ENCODE measurements at regions not wholly inside any gene's neighbourhood (a gene's known extent, or its start where the extent isn't known, plus 50 kb on each side); places are given as distances from the start of the nearest gene placed in this dataset.
A peak's percentile ranks its signal among the peaks of the same experiment; 100 is the strongest.

DNA sequence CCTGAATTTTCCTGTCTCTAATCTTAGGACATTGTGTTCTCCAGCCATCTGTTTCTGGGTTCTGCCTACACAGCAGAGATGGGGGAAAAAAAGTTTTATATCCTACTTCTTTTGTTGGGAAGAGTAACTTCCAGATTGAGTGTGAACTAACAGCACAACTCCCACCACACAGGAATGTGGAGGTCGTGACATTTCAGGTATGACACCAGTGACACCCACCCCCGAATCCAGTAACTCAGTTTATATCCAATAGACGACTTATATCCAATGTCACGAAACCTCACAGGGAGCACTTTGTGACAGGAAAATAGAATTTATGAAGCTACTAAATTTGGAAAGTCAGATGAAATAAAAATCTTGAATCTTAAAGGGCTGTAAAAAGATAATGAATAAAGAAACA lies 211.9 kb upstream of the GRM3 start:
- H3K36me3 ChIP-seq (ENCODE audit: control insufficient read depth, insufficient read depth, low read length) = no peaks in the 10 kb centered on the region
- TF ChIP-seq EZH2 (IDR thresholded peaks at IDR 0.05; ENCODE audit: low read length, missing control alignments) (no peak), CTCF (conservative IDR thresholded peaks at IDR 0.05 in 1 of 2, IDR thresholded peaks at IDR 0.05 in 1 of 2; ENCODE audit: low read depth in 1 of 2, low read length in 2 of 2) (no peak)
- no peak overlapping the region for H3K27ac ChIP-seq (ENCODE audit: insufficient read depth, low read length)
- no peak for DNase-seq (ENCODE audit: low read depth in 2 of 2)
- H3K4me3 ChIP-seq (replicated peaks in 1 of 4; ENCODE audit: control extremely low read depth in 1 of 4, insufficient read depth in 1 of 4, low read depth in 3 of 4, low read length in 4 of 4) = no peak overlapping the region
- H3K9ac ChIP-seq (ENCODE audit: insufficient read depth, low read length) = no peak overlapping the region
- no peaks in the 10 kb centered on the region for H3K79me2 ChIP-seq (ENCODE audit: control insufficient read depth, insufficient read depth, low read length)
- H3K9me3 ChIP-seq (ENCODE audit: control insufficient read depth, insufficient read depth, low read depth, low read length) = no peaks in the 10 kb centered on the region
- no peak overlapping the region for H2AFZ ChIP-seq (ENCODE audit: low read length)
- H3K4me1 ChIP-seq (ENCODE audit: control insufficient read depth, extremely low read depth, insufficient read depth, low read length) = no peaks in the 10 kb centered on the region
- H3K4me2 ChIP-seq (ENCODE audit: extremely low read depth, insufficient read depth, low read length) = no peak overlapping the region
- H4K20me1 ChIP-seq (ENCODE audit: control insufficient read depth, extremely low read depth, insufficient read depth, low read length) = no peaks in the 10 kb centered on the region
- H3K27me3 ChIP-seq (ENCODE audit: control insufficient read depth, insufficient read depth, low read length) = no peaks in the 10 kb centered on the region

DNA sequence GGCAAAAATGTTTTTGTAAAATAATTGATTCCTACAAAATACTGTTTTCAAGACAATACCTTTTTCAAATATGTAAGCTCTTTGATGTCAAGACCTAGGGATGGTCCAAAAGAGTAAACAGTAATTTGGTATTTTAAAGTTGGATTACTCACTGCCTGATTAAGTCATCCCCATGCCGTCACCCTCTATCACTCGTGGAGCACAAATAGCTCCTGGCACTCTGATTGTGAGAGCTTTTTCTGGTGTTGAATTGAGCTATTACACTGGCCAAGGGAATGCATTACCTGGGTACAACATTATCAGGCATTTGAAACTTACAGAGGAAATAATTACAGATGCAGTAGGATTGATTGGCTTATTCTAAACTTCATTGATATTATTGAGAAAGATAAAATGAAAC lies 231.9 kb upstream of the GRM3 start:
- no peak for TF ChIP-seq EZH2 (IDR thresholded peaks at IDR 0.05; ENCODE audit: low read length, missing control alignments)
- TF ChIP-seq CTCF (conservative IDR thresholded peaks at IDR 0.05 in 1 of 2, IDR thresholded peaks at IDR 0.05 in 1 of 2; ENCODE audit: low read depth in 1 of 2, low read length in 2 of 2) = no peak

DNA sequence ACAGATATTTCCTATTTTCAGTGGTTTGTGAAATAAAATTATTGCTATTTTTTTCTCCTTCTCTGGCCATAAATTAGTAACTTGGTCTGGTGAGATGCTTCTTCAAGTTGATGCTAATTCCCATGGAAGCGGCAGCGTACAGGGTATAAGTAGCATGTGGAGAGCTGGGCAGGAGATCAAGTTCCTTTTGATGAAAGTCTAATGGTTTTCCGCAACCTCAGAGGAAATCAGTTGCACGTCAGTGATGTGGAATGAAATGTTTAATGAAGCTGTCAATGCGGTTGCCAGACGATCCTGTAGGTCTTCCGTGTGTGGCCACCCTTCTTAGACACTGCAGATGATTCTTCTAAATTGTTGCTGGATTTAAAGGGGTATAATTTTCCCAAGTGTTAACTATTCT lies 236.4 kb upstream of the GRM3 start:
- Histone ChIP-seq H3K27me3 (ENCODE audit: control insufficient read depth, insufficient read depth, low read length) (no peaks in the 10 kb centered on the region), H4K20me1 (ENCODE audit: control insufficient read depth, extremely low read depth, insufficient read depth, low read length) (no peaks in the 10 kb centered on the region), H3K9ac (ENCODE audit: insufficient read depth, low read length) (no peak overlapping the region), H2AFZ (ENCODE audit: low read length) (no peak overlapping the region), H3K9me3 (ENCODE audit: control insufficient read depth, insufficient read depth, low read depth, low read length) (no peaks in the 10 kb centered on the region), H3K27ac (ENCODE audit: insufficient read depth, low read length) (no peak overlapping the region), H3K79me2 (ENCODE audit: control insufficient read depth, insufficient read depth, low read length) (no peaks in the 10 kb centered on the region), H3K4me2 (ENCODE audit: extremely low read depth, insufficient read depth, low read length) (no peak overlapping the region), H3K4me3 (replicated peaks in 1 of 4; ENCODE audit: control extremely low read depth in 1 of 4, insufficient read depth in 1 of 4, low read depth in 3 of 4, low read length in 4 of 4) (no peak overlapping the region), H3K4me1 (ENCODE audit: control insufficient read depth, extremely low read depth, insufficient read depth, low read length) (no peaks in the 10 kb centered on the region), H3K36me3 (ENCODE audit: control insufficient read depth, insufficient read depth, low read length) (no peaks in the 10 kb centered on the region)
- TF ChIP-seq CTCF (conservative IDR thresholded peaks at IDR 0.05 in 1 of 2, IDR thresholded peaks at IDR 0.05 in 1 of 2; ENCODE audit: low read depth in 1 of 2, low read length in 2 of 2) = no peak
- no peak for TF ChIP-seq EZH2 (IDR thresholded peaks at IDR 0.05; ENCODE audit: low read length, missing control alignments)
- peak; percentile 1 to 77 for DNase-seq (ENCODE audit: low read depth in 2 of 2)

More for the DNA sequence above, 231.9 kb upstream of the GRM3 start:
- no peak overlapping the region for H2AFZ ChIP-seq (ENCODE audit: low read length)
- H3K4me1 ChIP-seq (ENCODE audit: control insufficient read depth, extremely low read depth, insufficient read depth, low read length) = no peaks in the 10 kb centered on the region
- no peak overlapping the region for H3K27ac ChIP-seq (ENCODE audit: insufficient read depth, low read length)
- no peaks in the 10 kb centered on the region for H4K20me1 ChIP-seq (ENCODE audit: control insufficient read depth, extremely low read depth, insufficient read depth, low read length)
- no peak overlapping the region for H3K9ac ChIP-seq (ENCODE audit: insufficient read depth, low read length)
- no peaks in the 10 kb centered on the region for H3K9me3 ChIP-seq (ENCODE audit: control insufficient read depth, insufficient read depth, low read depth, low read length)
- H3K4me2 ChIP-seq (ENCODE audit: extremely low read depth, insufficient read depth, low read length) = no peak overlapping the region
- H3K36me3 ChIP-seq (ENCODE audit: control insufficient read depth, insufficient read depth, low read length) = no peaks in the 10 kb centered on the region
- no peak overlapping the region for H3K4me3 ChIP-seq (replicated peaks in 1 of 4; ENCODE audit: control extremely low read depth in 1 of 4, insufficient read depth in 1 of 4, low read depth in 3 of 4, low read length in 4 of 4)
- H3K79me2 ChIP-seq (ENCODE audit: control insufficient read depth, insufficient read depth, low read length) = no peaks in the 10 kb centered on the region
- DNase-seq (ENCODE audit: low read depth in 2 of 2) = peak in 1 of 2 donors; percentile 30
- no peaks in the 10 kb centered on the region for H3K27me3 ChIP-seq (ENCODE audit: control insufficient read depth, insufficient read depth, low read length)
